ENCODE measurements at regions not wholly inside any gene's neighbourhood (a gene's known extent, or its start where the extent isn't known, plus 50 kb on each side); places are given as distances from the start of the nearest gene placed in this dataset.

DNA sequence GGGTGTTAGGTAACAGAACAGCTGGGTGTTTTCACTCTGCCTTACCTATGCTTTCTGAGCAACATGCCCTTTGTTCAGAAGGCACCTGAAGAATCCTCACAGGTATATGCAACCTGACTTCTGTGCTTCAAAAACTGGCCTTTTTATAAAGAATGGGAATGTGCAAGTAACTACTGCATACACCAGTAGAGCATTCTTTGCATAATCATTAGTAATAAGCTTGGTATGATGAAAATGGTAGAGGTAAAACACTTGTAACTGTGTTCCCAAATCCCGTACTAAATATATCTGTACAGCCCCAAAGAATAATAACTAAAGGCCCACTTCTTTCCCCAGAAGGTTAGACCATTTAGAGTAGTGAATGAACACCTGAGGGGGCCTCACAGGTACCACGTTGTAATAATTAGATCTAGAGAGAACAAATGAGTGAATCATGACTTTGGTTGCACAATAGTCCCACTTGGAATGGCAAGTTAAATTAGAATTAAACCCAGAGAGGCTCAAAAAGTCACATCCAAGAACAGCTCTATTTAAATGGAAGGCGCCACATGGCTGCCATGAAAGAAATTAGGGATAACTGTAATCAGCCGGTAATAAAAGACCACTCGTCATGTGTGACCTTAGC is 413.9 kb downstream of the KLF12 start:
- peaks cover 6% of the 10 kb centered on the region for H3K36me3 Mint-ChIP-seq (ENCODE audit: low read depth)
- no peak overlapping the region for H3K4me3 Mint-ChIP-seq
- no peaks in the 10 kb centered on the region for H3K9me3 Mint-ChIP-seq
- H3K4me1 Mint-ChIP-seq (ENCODE audit: low read depth): peaks cover 33% of the 10 kb centered on the region
- H3K27me3 Mint-ChIP-seq (ENCODE audit: low read depth): peaks cover 6% of the 10 kb centered on the region
- H3K27ac Mint-ChIP-seq: no peak overlapping the region

DNA sequence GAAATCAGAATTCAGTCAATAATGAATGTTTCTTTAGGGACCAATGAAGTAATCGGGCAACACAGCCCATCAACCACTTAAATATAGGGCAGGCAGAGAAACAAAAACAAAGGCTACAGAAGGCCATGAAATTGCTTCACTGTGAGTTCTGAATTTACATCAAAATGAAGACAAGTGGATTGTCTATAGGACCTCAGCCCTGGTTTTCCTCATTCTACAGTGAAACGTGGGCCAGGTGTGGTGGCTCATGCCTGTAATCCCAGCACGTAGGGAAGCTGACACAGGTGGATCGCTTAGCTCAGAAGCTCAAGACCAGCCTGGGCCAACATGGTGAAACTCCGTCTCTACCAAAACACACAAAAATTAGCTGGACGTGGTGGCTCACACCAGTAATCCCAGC is 416.0 kb downstream of the KLF12 start:
- Mint-ChIP-seq H3K27ac (no peak overlapping the region), H3K27me3 (ENCODE audit: low read depth) (peaks cover 6% of the 10 kb centered on the region), H3K9me3 (no peaks in the 10 kb centered on the region), H3K4me3 (no peak overlapping the region), H3K4me1 (ENCODE audit: low read depth) (peaks cover 45% of the 10 kb centered on the region), H3K36me3 (ENCODE audit: low read depth) (peaks cover 19% of the 10 kb centered on the region)

DNA sequence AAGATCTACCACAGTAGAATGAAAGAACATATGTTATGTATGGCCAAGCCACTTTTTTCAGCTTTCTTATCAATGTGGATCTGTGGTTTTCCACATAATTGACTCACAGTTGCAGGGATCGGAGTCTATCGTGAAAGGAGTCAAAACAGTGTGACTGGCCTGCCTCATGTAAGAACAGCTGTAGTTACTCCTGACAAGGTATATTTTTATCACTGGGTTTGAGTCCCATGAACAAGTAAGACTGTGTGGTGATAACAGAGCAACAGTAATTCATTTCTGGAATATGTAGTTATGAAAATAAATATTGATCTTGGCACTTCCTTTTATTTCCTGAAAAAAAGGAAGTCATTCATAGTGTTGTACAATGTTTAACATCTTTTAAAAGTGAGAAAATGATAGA is 416.6 kb downstream of the KLF12 start:
- Mint-ChIP-seq H3K27me3 (ENCODE audit: low read depth) (peaks cover 6% of the 10 kb centered on the region), H3K9me3 (no peaks in the 10 kb centered on the region), H3K4me3 (no peak overlapping the region), H3K4me1 (ENCODE audit: low read depth) (peaks cover 47% of the 10 kb centered on the region), H3K27ac (peak overlapping the region; percentile 52), H3K36me3 (ENCODE audit: low read depth) (peaks cover 25% of the 10 kb centered on the region)

DNA sequence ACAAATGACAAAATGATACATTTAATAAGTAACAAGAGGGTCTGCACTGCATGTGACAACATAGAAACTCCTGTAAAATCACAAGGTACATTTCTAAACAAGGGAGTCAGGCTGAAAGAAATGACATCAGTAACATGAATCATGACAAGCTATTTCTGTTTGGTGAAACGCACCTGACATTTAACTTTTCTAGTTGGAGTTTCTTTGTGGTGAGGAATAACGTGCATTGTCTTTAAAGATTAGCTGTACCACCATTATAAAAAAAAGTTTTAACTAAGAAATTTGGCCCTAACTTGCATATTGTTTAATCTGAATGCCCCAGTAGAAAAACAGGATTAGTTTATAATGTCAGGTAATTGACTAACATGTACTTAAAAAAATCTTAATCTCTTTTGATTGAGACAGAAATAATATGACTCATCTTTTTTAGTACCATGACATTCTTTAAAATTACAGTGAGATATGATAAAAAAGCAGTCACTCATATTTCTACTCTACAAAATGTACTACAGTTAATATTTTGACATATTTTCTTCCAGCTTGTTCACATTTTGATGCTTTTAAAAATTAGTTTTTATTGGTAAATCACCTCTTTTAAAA is 418.2 kb downstream of the KLF12 start:
- Mint-ChIP-seq H3K9me3 (no peaks in the 10 kb centered on the region), H3K36me3 (ENCODE audit: low read depth) (peaks cover 32% of the 10 kb centered on the region), H3K4me3 (peak overlapping the region; percentile 56), H3K27me3 (ENCODE audit: low read depth) (no peaks in the 10 kb centered on the region), H3K4me1 (ENCODE audit: low read depth) (peaks cover 40% of the 10 kb centered on the region), H3K27ac (peak overlapping the region; percentile 92)

DNA sequence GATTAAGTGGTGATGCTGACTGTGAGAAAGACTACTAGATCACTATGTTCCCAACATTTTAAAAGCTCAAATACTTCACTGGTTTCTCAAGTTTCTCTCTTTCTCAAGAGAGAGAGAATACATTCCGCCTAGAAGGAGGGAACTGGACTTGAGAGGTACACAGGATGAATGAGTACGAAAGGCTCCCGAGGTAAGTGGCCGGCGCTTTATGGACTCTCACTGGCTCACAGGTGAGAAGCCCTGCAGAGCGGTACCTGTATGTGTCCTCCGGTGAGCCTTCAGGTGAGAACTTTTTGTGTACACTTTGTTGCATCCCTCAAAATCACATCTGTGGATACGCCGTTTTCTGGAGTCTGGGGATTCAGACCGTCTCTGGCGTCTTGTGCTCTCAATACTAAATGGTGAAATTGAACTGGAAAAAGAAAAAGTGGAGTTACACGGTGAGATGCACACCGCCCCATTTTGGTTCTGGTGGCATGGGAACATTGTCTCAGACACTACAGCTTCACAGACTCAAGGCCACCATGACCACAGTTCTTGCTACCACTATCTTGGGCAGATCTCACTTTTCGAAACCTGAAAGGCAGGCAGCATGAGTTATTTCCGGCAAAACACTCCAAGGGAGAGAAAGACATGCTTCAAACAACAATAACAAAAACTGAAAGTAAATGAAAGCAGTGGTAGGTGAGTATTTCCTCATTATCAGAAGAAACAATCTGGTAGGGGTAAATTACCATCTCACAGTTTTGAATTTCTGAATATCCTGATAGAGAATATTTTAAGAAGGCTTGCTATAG is 418.9 kb downstream of the KLF12 start:
- Mint-ChIP-seq H3K9me3 (no peaks in the 10 kb centered on the region), H3K27me3 (ENCODE audit: low read depth) (no peaks in the 10 kb centered on the region), H3K27ac (peak overlapping the region; percentile 92), H3K4me1 (ENCODE audit: low read depth) (peaks cover 40% of the 10 kb centered on the region), H3K4me3 (peak overlapping the region; percentile 56), H3K36me3 (ENCODE audit: low read depth) (peaks cover 35% of the 10 kb centered on the region)

DNA sequence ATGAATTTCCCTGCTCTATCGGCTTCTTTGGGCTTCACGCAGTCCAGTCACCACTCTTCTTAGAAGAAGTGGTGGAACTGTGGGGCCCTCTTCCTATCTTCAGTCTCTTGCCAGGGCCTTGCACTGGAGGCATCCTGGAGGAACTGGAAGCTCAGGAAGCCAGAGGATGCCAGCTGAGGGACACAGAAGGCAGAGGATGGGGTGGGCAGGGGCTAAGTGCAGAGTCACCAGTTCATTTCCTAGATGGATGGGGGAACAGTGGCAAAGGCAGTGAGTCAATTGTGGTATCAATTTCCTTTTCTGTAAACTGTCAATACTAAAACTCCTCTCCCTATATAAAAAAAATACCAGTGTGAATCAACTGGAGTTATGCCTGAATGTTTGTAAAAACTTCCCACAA is 419.7 kb downstream of the KLF12 start:
- Mint-ChIP-seq H3K4me1 (ENCODE audit: low read depth) (peaks cover 40% of the 10 kb centered on the region), H3K9me3 (no peaks in the 10 kb centered on the region), H3K27me3 (ENCODE audit: low read depth) (no peaks in the 10 kb centered on the region), H3K4me3 (no peak overlapping the region), H3K36me3 (ENCODE audit: low read depth) (peaks cover 35% of the 10 kb centered on the region), H3K27ac (peak overlapping the region; percentile 92)

DNA sequence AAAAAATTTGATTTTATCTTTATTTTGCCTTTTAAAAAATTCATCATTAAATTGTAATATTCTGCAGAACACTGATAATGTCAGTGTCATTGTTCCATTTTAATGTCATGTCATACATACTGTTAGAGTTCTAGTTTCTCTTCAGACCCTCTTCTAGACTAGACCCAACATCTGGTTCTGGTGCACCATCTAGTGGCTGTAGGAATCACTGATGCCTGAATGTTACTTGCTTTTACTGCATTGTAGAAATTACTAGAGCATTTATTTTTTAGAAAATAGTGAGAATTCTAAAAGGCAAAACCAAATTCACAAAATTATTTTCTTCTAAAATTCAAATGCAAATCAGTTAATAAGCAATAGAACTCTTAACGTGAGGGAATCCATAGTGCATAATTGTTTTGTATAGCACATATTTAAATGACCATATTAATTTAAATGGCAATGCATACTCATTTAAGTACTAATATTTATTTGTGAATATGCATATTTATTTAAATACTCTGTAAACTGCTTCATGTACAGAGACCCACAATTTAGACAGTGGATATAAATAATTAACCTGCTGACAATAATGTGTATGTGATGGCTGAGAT is 425.7 kb downstream of the KLF12 start:
- Mint-ChIP-seq H3K9me3 (no peaks in the 10 kb centered on the region), H3K27me3 (ENCODE audit: low read depth) (no peaks in the 10 kb centered on the region), H3K4me1 (ENCODE audit: low read depth) (peaks cover 10% of the 10 kb centered on the region), H3K4me3 (no peak overlapping the region), H3K36me3 (ENCODE audit: low read depth) (peaks cover 24% of the 10 kb centered on the region), H3K27ac (no peak overlapping the region)

DNA sequence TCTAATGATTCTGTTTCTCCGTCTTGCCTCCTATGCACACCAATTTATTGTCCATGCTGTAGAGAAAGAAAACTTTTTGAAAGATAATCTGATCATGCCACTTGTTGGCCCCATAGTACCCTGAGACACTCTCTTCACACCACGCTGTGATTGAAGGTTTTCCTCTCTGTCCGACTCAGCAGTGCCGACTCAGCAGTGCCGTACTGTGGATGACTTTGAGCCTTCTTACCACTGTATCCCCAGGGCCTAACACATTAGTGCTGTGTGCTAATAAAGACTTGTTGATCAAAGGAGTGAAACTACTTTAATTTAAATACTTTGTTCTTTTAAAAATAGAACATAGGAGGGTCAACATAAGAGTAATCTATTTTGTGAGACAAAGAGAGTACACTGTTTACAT is 429.6 kb downstream of the KLF12 start:
- H3K27ac Mint-ChIP-seq: peak overlapping the region; percentile 6

DNA sequence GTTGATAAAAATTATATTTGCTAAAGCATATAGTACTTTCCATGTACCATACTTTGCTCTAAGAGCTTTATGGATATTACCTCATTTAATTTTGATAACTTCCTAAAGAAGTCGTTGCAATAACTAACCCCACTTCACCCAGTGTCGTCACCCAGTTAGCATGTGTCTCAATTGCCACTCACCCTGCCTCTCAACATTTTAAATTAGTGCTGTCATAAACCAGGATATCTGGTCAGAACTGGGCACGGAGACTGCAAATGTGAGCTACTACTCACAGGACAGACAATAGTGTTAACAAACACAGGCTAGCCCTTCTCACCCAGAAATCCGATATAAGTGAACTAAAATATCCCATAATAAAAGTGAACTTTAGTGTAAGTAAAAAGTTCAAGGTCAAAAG is 430.6 kb downstream of the KLF12 start:
- H3K4me3 Mint-ChIP-seq: no peak overlapping the region
- no peaks in the 10 kb centered on the region for H3K9me3 Mint-ChIP-seq
- no peaks in the 10 kb centered on the region for H3K27me3 Mint-ChIP-seq (ENCODE audit: low read depth)
- H3K4me1 Mint-ChIP-seq (ENCODE audit: low read depth): peaks cover 27% of the 10 kb centered on the region
- H3K27ac Mint-ChIP-seq: no peak overlapping the region
- peaks cover 10% of the 10 kb centered on the region for H3K36me3 Mint-ChIP-seq (ENCODE audit: low read depth)

More for the DNA sequence above, 429.6 kb downstream of the KLF12 start:
- H3K4me3 Mint-ChIP-seq: no peak overlapping the region
- H3K27me3 Mint-ChIP-seq (ENCODE audit: low read depth): no peaks in the 10 kb centered on the region
- peaks cover 8% of the 10 kb centered on the region for H3K36me3 Mint-ChIP-seq (ENCODE audit: low read depth)
- H3K9me3 Mint-ChIP-seq: no peaks in the 10 kb centered on the region
- H3K4me1 Mint-ChIP-seq (ENCODE audit: low read depth): peaks cover 22% of the 10 kb centered on the region

DNA sequence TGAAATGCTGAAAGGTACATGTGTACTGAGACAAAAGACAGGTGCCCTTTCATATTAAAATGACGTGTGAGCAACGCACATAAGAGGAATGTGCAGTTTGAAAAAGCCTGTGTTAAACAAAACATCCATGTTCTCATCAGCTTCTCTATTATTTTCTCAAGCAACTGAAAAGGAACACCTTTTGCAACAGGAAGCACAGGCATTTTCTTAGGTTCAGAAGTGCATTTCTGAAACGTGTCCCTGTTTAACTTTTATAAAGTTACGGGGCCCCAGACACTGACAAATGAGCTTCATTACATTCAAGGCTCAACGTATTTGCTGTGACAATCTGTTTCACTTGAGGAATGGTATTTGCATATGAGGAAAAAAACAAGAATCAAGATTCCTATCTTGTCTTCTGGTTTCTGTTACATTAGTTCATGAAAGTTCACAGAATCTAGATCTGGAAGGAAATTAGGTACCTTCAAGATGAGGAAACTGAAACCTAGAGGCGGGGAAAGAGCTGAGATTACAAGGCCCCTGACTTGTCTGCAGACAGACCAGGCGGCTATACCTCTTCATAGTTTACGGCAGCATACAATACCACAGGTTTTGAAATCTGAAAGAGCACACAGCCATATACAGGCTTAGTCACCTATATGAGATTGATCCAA is 431.7 kb downstream of the KLF12 start:
- Mint-ChIP-seq H3K4me3 (peak overlapping the region; percentile 56), H3K27ac (peak overlapping the region; percentile 78), H3K9me3 (no peaks in the 10 kb centered on the region), H3K4me1 (ENCODE audit: low read depth) (peaks cover 30% of the 10 kb centered on the region), H3K27me3 (ENCODE audit: low read depth) (no peaks in the 10 kb centered on the region), H3K36me3 (ENCODE audit: low read depth) (peaks cover 12% of the 10 kb centered on the region)

DNA sequence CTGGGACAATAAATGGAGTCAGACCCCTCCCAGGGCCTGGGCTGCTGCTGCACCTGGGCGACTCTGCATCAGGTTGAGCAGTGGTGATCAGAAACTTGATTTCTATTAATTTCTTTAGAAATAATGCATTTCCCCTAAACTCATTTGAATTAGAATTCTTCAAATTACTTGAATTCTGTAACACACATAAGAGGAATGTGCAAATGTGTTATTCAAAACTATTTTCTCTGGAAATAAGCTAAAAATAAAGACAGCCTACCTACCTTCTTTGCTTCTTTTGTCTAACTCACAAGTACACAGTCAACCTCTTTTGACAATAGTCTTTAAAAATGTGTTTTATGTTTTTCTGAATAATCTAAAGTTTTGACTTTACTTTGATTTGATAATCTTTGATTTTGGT is 433.0 kb downstream of the KLF12 start:
- H3K36me3 Mint-ChIP-seq (ENCODE audit: low read depth): peaks cover 18% of the 10 kb centered on the region
- H3K4me1 Mint-ChIP-seq (ENCODE audit: low read depth): peaks cover 30% of the 10 kb centered on the region
- H3K9me3 Mint-ChIP-seq: no peaks in the 10 kb centered on the region
- H3K27ac Mint-ChIP-seq: no peak overlapping the region
- no peak overlapping the region for H3K4me3 Mint-ChIP-seq
- no peaks in the 10 kb centered on the region for H3K27me3 Mint-ChIP-seq (ENCODE audit: low read depth)

DNA sequence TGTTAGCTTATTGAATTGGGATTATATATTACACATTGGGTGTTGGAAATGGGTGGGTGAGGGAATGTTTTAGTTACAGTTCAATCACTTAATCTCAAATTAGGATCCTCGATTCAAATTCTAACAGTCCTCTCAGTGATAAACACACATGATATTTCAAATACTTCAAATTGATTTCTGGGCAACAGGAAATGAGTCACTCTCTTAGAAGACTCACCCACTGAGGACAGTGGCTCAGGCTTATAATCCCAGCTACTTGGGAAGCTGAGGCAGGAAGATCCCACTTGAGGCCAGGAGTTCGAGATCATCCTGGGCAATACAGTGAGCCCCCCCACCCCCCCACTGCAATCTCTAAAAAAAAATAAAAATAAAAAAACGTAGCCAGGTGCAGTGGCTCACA is 435.3 kb downstream of the KLF12 start:
- no peak overlapping the region for H3K4me3 Mint-ChIP-seq
- no peaks in the 10 kb centered on the region for H3K27me3 Mint-ChIP-seq (ENCODE audit: low read depth)
- no peak overlapping the region for H3K27ac Mint-ChIP-seq
- no peaks in the 10 kb centered on the region for H3K9me3 Mint-ChIP-seq
- H3K36me3 Mint-ChIP-seq (ENCODE audit: low read depth): peaks cover 24% of the 10 kb centered on the region
- H3K4me1 Mint-ChIP-seq (ENCODE audit: low read depth): peaks cover 26% of the 10 kb centered on the region

DNA sequence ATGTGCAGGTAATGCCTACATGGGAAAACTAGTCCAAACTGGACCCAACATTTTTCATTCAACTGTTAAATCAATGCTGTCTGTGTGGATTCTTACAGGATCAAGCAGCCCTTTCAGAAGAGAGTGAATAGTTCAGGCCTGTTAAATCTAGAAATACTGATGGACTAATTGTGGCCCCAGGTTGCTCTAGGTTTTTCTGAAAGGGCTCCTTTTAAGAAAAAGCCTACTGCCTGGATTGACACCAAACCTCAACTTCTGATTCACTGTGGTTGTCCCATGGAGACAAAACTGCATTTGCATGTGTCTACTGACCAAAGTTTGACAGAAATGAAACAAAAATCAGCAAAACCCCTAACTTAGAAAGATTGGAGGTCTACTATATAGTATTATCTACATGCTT is 437.0 kb downstream of the KLF12 start:
- H3K9me3 Mint-ChIP-seq: no peaks in the 10 kb centered on the region
- no peaks in the 10 kb centered on the region for H3K27me3 Mint-ChIP-seq (ENCODE audit: low read depth)
- H3K27ac Mint-ChIP-seq: no peak overlapping the region
- peaks cover 16% of the 10 kb centered on the region for H3K4me1 Mint-ChIP-seq (ENCODE audit: low read depth)
- H3K36me3 Mint-ChIP-seq (ENCODE audit: low read depth): peaks cover 23% of the 10 kb centered on the region
- no peak overlapping the region for H3K4me3 Mint-ChIP-seq

DNA sequence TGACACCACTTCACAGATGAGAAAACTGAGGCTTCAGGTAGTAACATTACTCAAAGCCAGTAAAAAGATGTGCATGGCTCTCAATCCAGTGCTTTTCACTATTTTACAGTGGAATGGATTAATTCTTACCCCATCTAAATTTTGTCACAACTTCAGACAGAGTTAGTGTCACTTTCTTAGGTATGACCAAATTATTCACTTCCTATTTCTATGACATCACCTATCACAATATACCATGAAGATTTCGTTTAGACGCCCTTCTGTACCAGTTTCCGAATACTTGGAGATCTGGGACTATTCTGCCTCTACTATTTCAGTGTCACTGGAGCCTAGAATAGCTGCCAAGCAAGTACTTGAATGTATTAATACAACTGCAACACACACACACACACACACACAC is 437.5 kb downstream of the KLF12 start:
- no peak overlapping the region for H3K4me3 Mint-ChIP-seq
- peaks cover 14% of the 10 kb centered on the region for H3K4me1 Mint-ChIP-seq (ENCODE audit: low read depth)
- H3K9me3 Mint-ChIP-seq: no peaks in the 10 kb centered on the region
- H3K36me3 Mint-ChIP-seq (ENCODE audit: low read depth): peaks cover 23% of the 10 kb centered on the region
- H3K27me3 Mint-ChIP-seq (ENCODE audit: low read depth): no peaks in the 10 kb centered on the region
- no peak overlapping the region for H3K27ac Mint-ChIP-seq

All from T-helper 1 cell treated with Interleukin-12 subunit alpha and Interleukin-12 subunit beta and Interleukin-4 antibody, amounts not matched to agents 30 μg/mL and 1 μg/mL, for 36 hours (primary cell).